Astrocyte (in vitro differentiated cells and primary cell): ENCODE measurements at regions not wholly inside any gene's neighbourhood (a gene's known extent, or its start where the extent isn't known, plus 50 kb on each side); places are given as distances from the start of the nearest gene placed in this dataset.

Experiments
- DNase-seq: peaks from one replicate; pipeline ENCODE4 v3.0.0-alpha.2; 2010; ENCODE audit warnings: low read depth
- FAIRE-seq: peaks from 2 replicates; lab custom pipeline; 2011; peaks lifted over from hg19 to GRCh38; lab: Jason Lieb, UNC
- H2AFZ ChIP-seq: 2 replicates; pipeline ENCODE4 v1.6.0; 2012; ENCODE audit warnings: low read depth, low read length, inconsistent platforms
- H3K27ac ChIP-seq: 2 replicates; pipeline ENCODE4 v1.5.1; 2011; ENCODE audit warnings: low read depth, low read length, inconsistent platforms
- H3K27me3 ChIP-seq: 2 replicates; pipeline ENCODE4 v1.6.0; 2011; ENCODE audit warnings: low read length, inconsistent platforms; ENCODE audit not compliant: insufficient read depth
- H3K36me3 ChIP-seq: 2 replicates; pipeline ENCODE4 v1.5.1; 2011; ENCODE audit warnings: low read length, inconsistent platforms; ENCODE audit not compliant: insufficient read depth
- H3K4me1 ChIP-seq: 2 replicates; pipeline ENCODE4 v1.5.1; 2011; ENCODE audit warnings: low read length, inconsistent platforms; ENCODE audit not compliant: insufficient read depth
- H3K4me2 ChIP-seq: 2 replicates; pipeline ENCODE4 v1.6.0; 2012; ENCODE audit warnings: low read length, inconsistent platforms
- H3K4me3 ChIP-seq: 2 replicates; pipeline ENCODE4 v1.5.1; 2011; ENCODE audit warnings: low read depth, mild to moderate bottlenecking, low read length, inconsistent platforms; ENCODE audit not compliant: insufficient read depth
- H3K79me2 ChIP-seq: 2 replicates; pipeline ENCODE4 v1.6.0; 2012; ENCODE audit warnings: mild to moderate bottlenecking, low read length, inconsistent platforms; ENCODE audit not compliant: insufficient read depth
- H3K9ac ChIP-seq: 2 replicates; pipeline ENCODE4 v1.6.0; 2012; ENCODE audit warnings: mild to moderate bottlenecking, low read length, inconsistent platforms
- H3K9me3 ChIP-seq: 2 replicates; pipeline ENCODE4 v1.5.1; 2012; ENCODE audit warnings: low read depth, mild to moderate bottlenecking, low read length, inconsistent platforms; ENCODE audit not compliant: insufficient read depth
- H4K20me1 ChIP-seq: 2 replicates; pipeline ENCODE4 v1.6.0; 2012; ENCODE audit warnings: low read length, inconsistent platforms; ENCODE audit not compliant: insufficient read depth
- H3K27ac Mint-ChIP-seq: one replicate; pipeline ENCODE4 v1.8.0; 2021; ENCODE audit warnings: mild to moderate bottlenecking, mixed read lengths; ENCODE audit not compliant: unreplicated experiment
- H3K27me3 Mint-ChIP-seq: one replicate; pipeline ENCODE4 v1.8.0; 2021; ENCODE audit warnings: low read depth, mixed read lengths; ENCODE audit not compliant: unreplicated experiment
- H3K36me3 Mint-ChIP-seq: one replicate; pipeline ENCODE4 v1.8.0; 2021; ENCODE audit warnings: low read depth, mixed read lengths; ENCODE audit not compliant: unreplicated experiment
- H3K4me1 Mint-ChIP-seq: one replicate; pipeline ENCODE4 v1.8.0; 2021; ENCODE audit warnings: low read depth, mixed read lengths; ENCODE audit not compliant: unreplicated experiment
- H3K4me3 Mint-ChIP-seq: one replicate; pipeline ENCODE4 v1.8.0; 2021; ENCODE audit warnings: mild to moderate bottlenecking, moderate library complexity, mixed read lengths; ENCODE audit not compliant: unreplicated experiment
- H3K9me3 Mint-ChIP-seq: one replicate; pipeline ENCODE4 v1.8.0; 2021; ENCODE audit warnings: mild to moderate bottlenecking, mixed read lengths; ENCODE audit not compliant: unreplicated experiment
- EZH2 ChIP-seq: IDR thresholded peaks from 2 replicates; pipeline ENCODE4 v1.6.1; 2012; ENCODE audit warnings: mild to moderate bottlenecking, low read length, inconsistent platforms; ENCODE audit not compliant: insufficient read depth
- TF ChIP-seq, protein P1 (sequence below): IDR thresholded peaks from 2 replicates; pipeline ENCODE4 v1.5.1; 2011; ENCODE audit warnings: low read depth, mild to moderate bottlenecking, inconsistent platforms, low read length, moderate library complexity; ENCODE audit not compliant: insufficient read depth

DNA sequence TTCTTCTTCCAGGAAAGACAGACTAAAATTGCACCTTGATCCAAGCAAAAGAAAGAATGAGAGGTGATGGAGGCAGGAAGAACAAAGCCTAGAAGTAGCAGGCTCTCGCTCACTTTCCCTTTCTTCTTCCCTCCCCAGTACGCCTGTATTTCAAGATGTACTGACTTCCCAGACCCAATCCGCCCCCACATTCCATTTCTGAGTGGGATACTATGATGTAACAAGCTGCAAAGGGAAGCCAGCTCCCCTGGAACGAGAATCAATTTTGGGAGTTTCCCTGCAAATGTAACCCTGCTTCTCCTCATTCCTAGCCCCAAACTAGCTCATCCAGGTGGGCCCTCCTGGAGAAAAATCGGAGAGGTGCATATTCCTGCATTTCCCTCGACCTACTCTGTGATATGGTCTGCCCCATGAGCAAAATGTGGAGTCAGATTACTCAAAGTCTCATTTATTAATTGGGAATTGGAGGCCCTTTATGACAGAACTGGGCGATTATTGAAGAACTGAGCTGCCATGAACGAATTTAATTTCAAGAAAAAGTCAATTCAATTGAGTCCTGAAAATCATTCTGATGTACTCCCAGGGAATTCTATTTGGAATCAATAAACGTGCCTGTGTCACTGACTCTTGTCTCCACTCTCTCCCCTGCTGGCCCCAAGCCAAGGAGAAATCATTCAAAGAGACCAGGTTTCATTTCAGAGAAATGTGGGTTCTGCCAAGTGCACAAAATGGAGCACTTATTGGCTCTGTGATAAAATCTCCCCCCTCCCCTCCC, 398.9 kb downstream of the SHISA9 start:
- TF ChIP-seq, protein P1, sequence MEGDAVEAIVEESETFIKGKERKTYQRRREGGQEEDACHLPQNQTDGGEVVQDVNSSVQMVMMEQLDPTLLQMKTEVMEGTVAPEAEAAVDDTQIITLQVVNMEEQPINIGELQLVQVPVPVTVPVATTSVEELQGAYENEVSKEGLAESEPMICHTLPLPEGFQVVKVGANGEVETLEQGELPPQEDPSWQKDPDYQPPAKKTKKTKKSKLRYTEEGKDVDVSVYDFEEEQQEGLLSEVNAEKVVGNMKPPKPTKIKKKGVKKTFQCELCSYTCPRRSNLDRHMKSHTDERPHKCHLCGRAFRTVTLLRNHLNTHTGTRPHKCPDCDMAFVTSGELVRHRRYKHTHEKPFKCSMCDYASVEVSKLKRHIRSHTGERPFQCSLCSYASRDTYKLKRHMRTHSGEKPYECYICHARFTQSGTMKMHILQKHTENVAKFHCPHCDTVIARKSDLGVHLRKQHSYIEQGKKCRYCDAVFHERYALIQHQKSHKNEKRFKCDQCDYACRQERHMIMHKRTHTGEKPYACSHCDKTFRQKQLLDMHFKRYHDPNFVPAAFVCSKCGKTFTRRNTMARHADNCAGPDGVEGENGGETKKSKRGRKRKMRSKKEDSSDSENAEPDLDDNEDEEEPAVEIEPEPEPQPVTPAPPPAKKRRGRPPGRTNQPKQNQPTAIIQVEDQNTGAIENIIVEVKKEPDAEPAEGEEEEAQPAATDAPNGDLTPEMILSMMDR, result no peak
- no peak for TF ChIP-seq EZH2
- Histone ChIP-seq H3K4me3 (no peak overlapping the region), H3K27me3 (no peaks in the 10 kb centered on the region), H3K79me2 (no peaks in the 10 kb centered on the region), H2AFZ (no peak overlapping the region), H3K4me1 (no peaks in the 10 kb centered on the region), H3K9me3 (no peaks in the 10 kb centered on the region), H3K4me2 (no peak overlapping the region), H3K36me3 (no peaks in the 10 kb centered on the region), H3K27ac (no peak overlapping the region), H3K9ac (no peak overlapping the region), H4K20me1 (no peaks in the 10 kb centered on the region)
- no peaks in the 10 kb centered on the region for H3K36me3 Mint-ChIP-seq
- peaks cover 10% of the 10 kb centered on the region for H3K4me1 Mint-ChIP-seq
- peak overlapping the region; percentile 43 for H3K27ac Mint-ChIP-seq
- no peak overlapping the region for H3K4me3 Mint-ChIP-seq
- FAIRE-seq, result no peak
- no peak for DNase-seq
- no peaks in the 10 kb centered on the region for H3K27me3 Mint-ChIP-seq
- H3K9me3 Mint-ChIP-seq, result peaks cover 2% of the 10 kb centered on the region

DNA sequence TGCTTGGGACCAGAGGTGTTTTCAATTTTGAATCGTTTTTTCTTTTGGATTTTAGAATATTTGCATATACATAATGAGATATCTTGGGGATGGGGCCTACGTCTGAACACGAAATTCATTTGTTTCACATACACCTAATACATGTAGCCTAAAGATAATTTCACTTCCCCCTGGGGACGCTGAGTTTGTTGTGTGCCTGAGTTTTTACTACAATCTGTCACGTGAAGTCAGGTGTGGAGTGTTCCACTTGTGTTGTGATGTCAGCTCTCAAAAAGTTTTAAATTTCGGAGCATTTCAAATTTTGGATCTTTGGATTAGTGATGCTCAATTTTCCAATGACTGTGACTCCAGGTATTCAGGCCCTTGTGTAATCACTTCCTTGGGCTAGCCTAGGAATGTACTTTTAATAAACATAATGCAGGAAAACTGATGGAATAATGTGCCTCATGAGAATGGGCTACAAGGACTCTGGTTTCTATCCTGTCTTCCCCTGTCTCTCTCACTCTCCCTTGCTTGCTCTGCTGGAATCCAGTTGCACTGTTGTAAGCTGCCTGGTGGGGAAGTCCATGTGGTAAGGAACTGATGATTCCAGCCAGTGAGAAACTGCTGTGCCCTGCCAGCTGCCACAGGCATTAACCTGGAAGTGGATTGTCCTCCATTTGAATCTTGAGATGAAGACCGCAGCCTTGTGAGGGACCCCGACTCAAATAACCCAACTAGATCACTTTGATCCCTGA, 403.8 kb downstream of the SHISA9 start:
- H3K79me2 ChIP-seq, result no peaks in the 10 kb centered on the region
- FAIRE-seq, result no peak

More for the DNA sequence above, 403.8 kb downstream of the SHISA9 start:
- no peaks in the 10 kb centered on the region for H4K20me1 ChIP-seq
- no peak overlapping the region for H3K27ac ChIP-seq
- peaks cover 27% of the 10 kb centered on the region for H3K4me1 Mint-ChIP-seq
- H3K27me3 ChIP-seq, result no peaks in the 10 kb centered on the region
- no peaks in the 10 kb centered on the region for H3K36me3 ChIP-seq
- H3K4me2 ChIP-seq, result no peak overlapping the region
- DNase-seq, result no peak
- H3K36me3 Mint-ChIP-seq, result no peaks in the 10 kb centered on the region
- no peak overlapping the region for H3K27ac Mint-ChIP-seq
- no peak overlapping the region for H2AFZ ChIP-seq
- TF ChIP-seq, protein P1, result no peak
- no peak for TF ChIP-seq EZH2
- H3K4me3 Mint-ChIP-seq, result no peak overlapping the region
- H3K9ac ChIP-seq, result no peak overlapping the region
- no peaks in the 10 kb centered on the region for H3K9me3 ChIP-seq
- H3K4me3 ChIP-seq, result no peak overlapping the region
- H3K27me3 Mint-ChIP-seq, result no peaks in the 10 kb centered on the region
- peaks cover 13% of the 10 kb centered on the region for H3K4me1 ChIP-seq
- peaks cover 2% of the 10 kb centered on the region for H3K9me3 Mint-ChIP-seq
